ENCODE measurements at regions not wholly inside any gene's neighbourhood (a gene's known extent, or its start where the extent isn't known, plus 50 kb on each side); places are given as distances from the start of the nearest gene placed in this dataset.
A peak's percentile ranks its signal among the peaks of the same experiment; 100 is the strongest.

DNA sequence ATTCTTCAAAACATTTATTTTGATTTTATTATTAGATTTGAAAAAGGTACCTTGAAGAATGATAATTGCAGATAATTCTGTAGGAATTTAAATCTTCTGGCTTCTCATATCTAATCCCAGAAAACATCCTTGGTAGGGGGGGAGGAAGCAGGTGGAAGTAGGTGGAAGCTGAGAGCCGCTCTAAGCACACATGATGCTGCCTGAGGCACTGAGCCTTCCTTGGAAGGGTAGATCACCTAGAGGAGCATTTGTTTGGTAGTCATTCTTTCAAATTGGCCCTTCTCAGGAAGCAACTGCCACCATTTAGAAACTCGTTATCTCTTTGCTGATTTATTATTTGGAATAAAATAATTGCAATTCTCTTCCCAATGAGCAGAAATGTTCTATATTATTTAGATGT lies 623.3 kb downstream of the CD109 start:
- Histone ChIP-seq H3K36me3 (ENCODE audit: control insufficient read depth, insufficient read depth, low read length) (no peaks in the 10 kb centered on the region), H3K27me3 (ENCODE audit: control insufficient read depth, insufficient read depth, low read length) (no peaks in the 10 kb centered on the region), H3K4me3 (ENCODE audit: low read depth, low read length) (no peak overlapping the region)
- CTCF ChIA-PET = interaction anchor here (1.5 kb wide), 1 partner anchor 12 kb away, joined by 3 read pairs; no protein-coding TSS in a partner anchor
- POLR2A ChIA-PET = no interaction called here
- no peak for DNase-seq (ENCODE audit: low read depth)
- TF ChIP-seq, protein P1, sequence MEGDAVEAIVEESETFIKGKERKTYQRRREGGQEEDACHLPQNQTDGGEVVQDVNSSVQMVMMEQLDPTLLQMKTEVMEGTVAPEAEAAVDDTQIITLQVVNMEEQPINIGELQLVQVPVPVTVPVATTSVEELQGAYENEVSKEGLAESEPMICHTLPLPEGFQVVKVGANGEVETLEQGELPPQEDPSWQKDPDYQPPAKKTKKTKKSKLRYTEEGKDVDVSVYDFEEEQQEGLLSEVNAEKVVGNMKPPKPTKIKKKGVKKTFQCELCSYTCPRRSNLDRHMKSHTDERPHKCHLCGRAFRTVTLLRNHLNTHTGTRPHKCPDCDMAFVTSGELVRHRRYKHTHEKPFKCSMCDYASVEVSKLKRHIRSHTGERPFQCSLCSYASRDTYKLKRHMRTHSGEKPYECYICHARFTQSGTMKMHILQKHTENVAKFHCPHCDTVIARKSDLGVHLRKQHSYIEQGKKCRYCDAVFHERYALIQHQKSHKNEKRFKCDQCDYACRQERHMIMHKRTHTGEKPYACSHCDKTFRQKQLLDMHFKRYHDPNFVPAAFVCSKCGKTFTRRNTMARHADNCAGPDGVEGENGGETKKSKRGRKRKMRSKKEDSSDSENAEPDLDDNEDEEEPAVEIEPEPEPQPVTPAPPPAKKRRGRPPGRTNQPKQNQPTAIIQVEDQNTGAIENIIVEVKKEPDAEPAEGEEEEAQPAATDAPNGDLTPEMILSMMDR (IDR thresholded peaks at IDR 0.05; ENCODE audit: insufficient read depth, low read depth, low read length) = no peak

DNA sequence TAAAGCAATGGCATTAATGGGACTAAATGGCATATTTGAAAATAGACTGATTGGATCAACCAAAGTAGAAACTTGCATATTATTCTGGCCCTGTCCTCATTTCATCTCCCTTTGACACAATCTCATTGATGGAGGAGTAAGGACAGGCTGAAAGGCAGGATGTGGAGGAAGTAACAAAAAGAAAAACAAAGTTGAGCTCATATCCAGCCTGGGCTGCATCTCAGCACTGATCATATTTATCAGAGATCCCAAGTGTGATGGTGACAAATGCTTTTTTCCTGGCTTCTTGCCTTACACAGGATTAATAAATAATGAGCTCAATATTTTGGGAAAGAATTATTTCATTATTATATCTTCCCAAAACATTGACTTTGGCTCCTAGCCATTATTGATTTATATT lies 622.7 kb downstream of the CD109 start:
- ChIA-PET CTCF (interaction anchor here (1.5 kb wide), 1 partner anchor 13 kb away, joined by 3 read pairs; no protein-coding TSS in a partner anchor), POLR2A (no interaction called here)
- no peak overlapping the region for H3K4me3 ChIP-seq (ENCODE audit: low read depth, low read length)
- DNase-seq (ENCODE audit: low read depth) = no peak
- no peaks in the 10 kb centered on the region for H3K27me3 ChIP-seq (ENCODE audit: control insufficient read depth, insufficient read depth, low read length)
- no peaks in the 10 kb centered on the region for H3K36me3 ChIP-seq (ENCODE audit: control insufficient read depth, insufficient read depth, low read length)
- TF ChIP-seq, protein P1 (IDR thresholded peaks at IDR 0.05; ENCODE audit: insufficient read depth, low read depth, low read length) = no peak

DNA sequence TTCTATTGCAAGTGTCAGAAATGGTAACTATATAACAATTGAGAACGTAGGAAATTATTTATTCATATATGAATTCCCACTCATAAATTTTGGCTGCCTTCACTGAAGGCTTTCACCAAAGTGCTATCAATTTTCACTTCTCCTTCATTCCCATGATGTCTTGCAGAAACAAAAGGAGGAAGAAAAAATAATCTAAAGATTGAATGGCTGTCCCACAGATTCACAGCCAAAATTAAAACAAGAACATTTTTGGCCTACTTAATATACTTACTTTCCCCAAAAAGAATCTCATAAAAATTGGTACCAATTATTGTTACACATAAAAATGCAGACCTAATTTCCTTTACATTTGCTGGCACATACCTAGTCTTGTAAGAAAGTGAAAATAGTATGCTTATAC lies 616.1 kb downstream of the CD109 start:
- Histone ChIP-seq H3K27me3 (ENCODE audit: control insufficient read depth, insufficient read depth, low read length) (no peaks in the 10 kb centered on the region), H3K36me3 (ENCODE audit: control insufficient read depth, insufficient read depth, low read length) (no peaks in the 10 kb centered on the region), H3K4me3 (ENCODE audit: low read depth, low read length) (no peak overlapping the region)
- TF ChIP-seq, protein P1 (IDR thresholded peaks at IDR 0.05; ENCODE audit: insufficient read depth, low read depth, low read length) = no peak
- POLR2A ChIA-PET = no interaction called here
- DNase-seq (ENCODE audit: low read depth) = no peak
- CTCF ChIA-PET = interaction anchor here (1.0 kb wide), 1 partner anchor 224 kb away, joined by 3 read pairs; no protein-coding TSS in a partner anchor

DNA sequence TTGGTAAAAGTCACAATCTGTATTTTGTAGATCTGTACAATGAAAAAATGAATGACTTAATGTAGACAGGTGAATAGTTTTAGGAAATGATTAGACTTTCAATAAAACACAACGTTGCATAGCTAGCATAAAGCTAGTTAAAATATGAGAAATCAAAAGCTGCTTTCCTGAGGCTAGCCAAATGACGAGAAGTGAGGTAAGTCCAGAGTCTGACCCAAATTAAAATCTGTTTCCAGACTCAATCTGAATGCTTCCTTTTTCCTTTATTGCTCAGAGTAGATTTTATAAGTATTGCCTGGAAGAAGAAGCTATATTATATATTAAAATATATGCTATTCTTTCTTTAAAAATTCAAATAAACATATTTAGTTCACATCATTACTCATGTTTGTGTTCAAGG lies 615.4 kb downstream of the CD109 start:
- CTCF ChIA-PET = interaction anchor here (0.6 to 1.0 kb wide), 2 partner anchors 15 to 223 kb away, joined by 3 to 4 read pairs; no protein-coding TSS in a partner anchor

DNA sequence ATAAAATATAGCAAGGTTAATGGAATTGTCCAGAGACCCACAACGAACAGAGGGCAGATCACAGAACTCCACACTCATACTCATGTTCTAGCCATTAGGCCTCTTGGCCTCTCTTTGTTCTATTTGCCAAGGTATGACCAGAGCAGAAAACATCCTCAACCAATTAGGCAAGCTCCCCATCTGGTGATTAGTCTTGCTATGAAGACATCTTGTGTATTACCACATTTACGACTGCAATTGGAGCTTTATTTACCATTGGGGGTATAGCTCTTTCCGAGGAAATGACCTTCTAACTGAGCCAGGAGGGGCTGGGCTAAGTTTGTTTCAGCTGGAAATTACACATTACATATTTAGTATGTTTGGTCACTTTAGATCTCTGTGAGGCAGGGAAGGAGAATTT lies 593.9 kb downstream of the CD109 start:
- H3K4me3 ChIP-seq (ENCODE audit: low read depth, low read length) = no peak overlapping the region
- H3K27me3 ChIP-seq (ENCODE audit: control insufficient read depth, insufficient read depth, low read length) = no peaks in the 10 kb centered on the region
- CTCF ChIA-PET = interaction anchor here (1.1 kb wide), 1 partner anchor 16 kb away, joined by 4 read pairs; no protein-coding TSS in a partner anchor
- peak; percentile 79 for DNase-seq (ENCODE audit: low read depth)
- H3K36me3 ChIP-seq (ENCODE audit: control insufficient read depth, insufficient read depth, low read length) = no peaks in the 10 kb centered on the region
- POLR2A ChIA-PET = interaction anchor here (0.6 kb wide), 2 partner anchors 847 to 929 kb away, joined by 4 to 14 read pairs; no protein-coding TSS in a partner anchor
- TF ChIP-seq, protein P1 (IDR thresholded peaks at IDR 0.05; ENCODE audit: insufficient read depth, low read depth, low read length) = no peak

More for the DNA sequence above, 615.4 kb downstream of the CD109 start:
- POLR2A ChIA-PET = no interaction called here
- Histone ChIP-seq H3K36me3 (ENCODE audit: control insufficient read depth, insufficient read depth, low read length) (no peaks in the 10 kb centered on the region), H3K27me3 (ENCODE audit: control insufficient read depth, insufficient read depth, low read length) (no peaks in the 10 kb centered on the region), H3K4me3 (ENCODE audit: low read depth, low read length) (no peak overlapping the region)
- DNase-seq (ENCODE audit: low read depth) = no peak
- TF ChIP-seq, protein P1 (IDR thresholded peaks at IDR 0.05; ENCODE audit: insufficient read depth, low read depth, low read length) = no peak

Measured in BJ (cell line).